PC-9 (cell line): ENCODE measurements at regions not wholly inside any gene's neighbourhood (a gene's known extent, or its start where the extent isn't known, plus 50 kb on each side); places are given as distances from the start of the nearest gene placed in this dataset.
"Not testable (repeated sequence)": the region's sequence is repeated elsewhere in the genome, so short reads cannot be mapped to it uniquely, and the experiment has no call there.

Source experiments
- BruUV-seq: library from RNA; stranded (reverse); fragments of 400-500 nt; replicated peaks from 2 replicates; lab custom pipeline; 2021; lab: Mats Ljungman, UMichigan
- CTCF ChIA-PET: fragments of 300-600 bp; sonication (Branson Sonifier 250); formaldehyde crosslinking; loops from one replicate; lab custom pipeline; 2022; ENCODE audit warnings: antibody characterized with exemption; lab: Charles Lee
- POLR2A ChIA-PET: fragments of 300-600 bp; sonication (Branson Sonifier 250); formaldehyde crosslinking; loops from one replicate; lab custom pipeline; 2022; ENCODE audit warnings: antibody characterized with exemption; ENCODE audit not compliant: unreplicated experiment; lab: Charles Lee
- DNase-seq, 2 experiments: peaks; one replicate each; pipeline versions ENCODE4 v3.0.0 to v3.0.0-alpha.2; 2015 to 2022; ENCODE audit warnings: mixed read lengths in 1 of 2
- H2AFZ ChIP-seq: fragments of 200-600 bp; sonication (generic); 2 replicates; pipeline ENCODE4 v1.8.1; 2017; ENCODE audit warnings: antibody characterized with exemption
- H3F3A ChIP-seq: fragments of 200-600 bp; sonication (generic); 2 replicates; pipeline ENCODE4 v1.8.1; 2017; ENCODE audit warnings: antibody characterized with exemption, mild to moderate bottlenecking, low read depth; ENCODE audit not compliant: insufficient read depth
- H3K27ac ChIP-seq: fragments of 200-600 bp; sonication (generic); 2 replicates; pipeline ENCODE4 v1.6.1; 2016; ENCODE audit warnings: mixed run types
- H3K27me3 ChIP-seq: fragments of 200-600 bp; sonication (generic); 2 replicates; pipeline ENCODE4 v1.6.1; 2016; ENCODE audit warnings: low read depth, mixed run types; ENCODE audit not compliant: insufficient read depth
- H3K36me3 ChIP-seq: fragments of 200-600 bp; sonication (generic); 2 replicates; pipeline ENCODE4 v1.6.1; 2016; ENCODE audit warnings: low read depth, mixed run types
- H3K4me1 ChIP-seq: fragments of 200-600 bp; sonication (generic); replicated peaks from 2 replicates; pipeline ENCODE4 v1.6.1; 2016; ENCODE audit warnings: mixed run types; ENCODE audit not compliant: insufficient read depth
- H3K4me2 ChIP-seq: fragments of 200-600 bp; sonication (generic); 2 replicates; pipeline ENCODE4 v1.6.1; 2017; ENCODE audit warnings: mixed run types
- H3K4me3 ChIP-seq: fragments of 200-600 bp; sonication (generic); 2 replicates; pipeline ENCODE4 v1.6.1; 2016; ENCODE audit warnings: mixed run types
- H3K79me2 ChIP-seq: fragments of 200-600 bp; sonication (generic); 2 replicates; pipeline ENCODE4 v1.6.1; 2017; ENCODE audit warnings: low read depth, mixed run types
- H3K9me2 ChIP-seq: fragments of 200-600 bp; sonication (generic); 2 replicates; pipeline ENCODE4 v1.8.1; 2017; ENCODE audit warnings: mild to moderate bottlenecking; ENCODE audit not compliant: insufficient read depth
- H3K9me3 ChIP-seq: fragments of 200-600 bp; sonication (generic); 2 replicates; pipeline ENCODE4 v1.8.1; 2016; ENCODE audit warnings: low read depth; ENCODE audit not compliant: insufficient read depth
- H4K20me1 ChIP-seq: fragments of 200-600 bp; sonication (generic); 2 replicates; pipeline ENCODE4 v1.8.1; 2017; ENCODE audit not compliant: insufficient read depth
- CTCF ChIP-seq: fragments of 200-600 bp; sonication (generic); conservative IDR thresholded peaks from 2 replicates; pipeline ENCODE4 v1.6.1; 2017; ENCODE audit warnings: mixed run types, antibody characterized with exemption, mild to moderate bottlenecking, moderate library complexity
- EZH2 ChIP-seq: fragments of 200-600 bp; sonication (generic); IDR thresholded peaks from 2 replicates; pipeline ENCODE4 v1.8.0; 2017; ENCODE audit warnings: antibody characterized with exemption, low read depth
- intact Hi-C: fragments of 100-400 bp; cut with micrococcal nuclease; formaldehyde crosslinking; loops from one replicate; pipeline ENCODE4 v1.10.0; 2022; ENCODE audit not compliant: unreplicated experiment

- no peaks in the 10 kb centered on the region for H3K4me1 ChIP-seq
- no peak for DNase-seq
- no peaks in the 10 kb centered on the region for H3K36me3 ChIP-seq
- BruUV-seq = no TSS peak
- H4K20me1 ChIP-seq = no peaks in the 10 kb centered on the region
- no peaks in the 10 kb centered on the region for H3K27me3 ChIP-seq
- no peak overlapping the region for H2AFZ ChIP-seq
- no peaks in the 10 kb centered on the region for H3K9me3 ChIP-seq
- ChIA-PET CTCF (no interaction called here), POLR2A (no interaction called here)
- no peak overlapping the region for H3K4me3 ChIP-seq
- H3K27ac ChIP-seq = no peak overlapping the region
- no peaks in the 10 kb centered on the region for H3F3A ChIP-seq
- intact Hi-C loops = no loop called here
- H3K79me2 ChIP-seq = no peaks in the 10 kb centered on the region
- no peaks in the 10 kb centered on the region for H3K9me2 ChIP-seq
- no peak overlapping the region for H3K4me2 ChIP-seq
- TF ChIP-seq CTCF (no peak), EZH2 (no peak)
Measured at GRCh38 chr16:13336335-13336734, 434.9 kb downstream of the SHISA9 start.

GRCh38 chr16:13336907-13337881 lies 435.8 kb downstream of the SHISA9 start:
- H3K27me3 ChIP-seq, H3K36me3 ChIP-seq, intact Hi-C loops, H3K9me2 ChIP-seq, H3K9me3 ChIP-seq, CTCF ChIA-PET, H4K20me1 ChIP-seq, H3K27ac ChIP-seq, H3F3A ChIP-seq, DNase-seq, H3K79me2 ChIP-seq, H2AFZ ChIP-seq, H3K4me2 ChIP-seq, H3K4me1 ChIP-seq, POLR2A ChIA-PET, H3K4me3 ChIP-seq, BruUV-seq: not testable (repeated sequence)

- no peaks in the 10 kb centered on the region for H3K9me3 ChIP-seq
- H3K36me3 ChIP-seq = no peaks in the 10 kb centered on the region
- no peaks in the 10 kb centered on the region for H3K79me2 ChIP-seq
- CTCF ChIA-PET = no interaction called here
- H3K27me3 ChIP-seq = no peaks in the 10 kb centered on the region
- no peak overlapping the region for H3K4me3 ChIP-seq
- POLR2A ChIA-PET = no interaction called here
- H3K27ac ChIP-seq = no peak overlapping the region
- H4K20me1 ChIP-seq = no peaks in the 10 kb centered on the region
- DNase-seq = no peak
- H3K4me2 ChIP-seq = no peak overlapping the region
- TF ChIP-seq EZH2 (no peak), CTCF (no peak)
- no peaks in the 10 kb centered on the region for H3K9me2 ChIP-seq
- intact Hi-C loops = no loop called here
- H3F3A ChIP-seq = no peaks in the 10 kb centered on the region
- H3K4me1 ChIP-seq = no peaks in the 10 kb centered on the region
- H2AFZ ChIP-seq = no peak overlapping the region
- BruUV-seq = no TSS peak
Measured at GRCh38 chr16:13338044-13338443, 436.6 kb downstream of the SHISA9 start.
